Endothelial cell of umbilical vein (primary cell): ENCODE measurements at regions not wholly inside any gene's neighbourhood (a gene's known extent, or its start where the extent isn't known, plus 50 kb on each side); places are given as distances from the start of the nearest gene placed in this dataset.

ENCODE experiments used
- BruUV-seq: library from RNA; stranded (reverse); fragments of 400-500 nt; replicated peaks from 2 replicates; lab custom pipeline; 2021; lab: Mats Ljungman, UMichigan
- CTCF ChIA-PET: fragments of 300-600, 350-600 bp; sonication (Branson Sonifier 250); formaldehyde crosslinking; loops from one replicate; lab custom pipeline; 2021; ENCODE audit warnings: antibody characterized with exemption, inconsistent platforms; lab: Charles Lee
- POLR2A ChIA-PET: fragments of 300-600, 350-600 bp; sonication (Branson Sonifier 250); formaldehyde crosslinking; loops from one replicate; lab custom pipeline; 2021; ENCODE audit warnings: antibody characterized with exemption, inconsistent platforms; lab: Charles Lee
- DNase-seq: peaks from one replicate; pipeline ENCODE4 v3.0.0-alpha.2; 2011; ENCODE audit warnings: low read depth, low spot score
- FAIRE-seq: peaks from 2 replicates; lab custom pipeline; 2011; peaks lifted over from hg19 to GRCh38; lab: Jason Lieb, UNC
- H2AFZ ChIP-seq: 2 replicates; pipeline ENCODE4 v1.6.0; 2012; ENCODE audit warnings: low read depth, low read length, control low read depth, inconsistent platforms
- H3K27ac ChIP-seq: 2 replicates; pipeline ENCODE4 v1.5.1; 2011; ENCODE audit warnings: low read depth, mild to moderate bottlenecking, control low read depth, low read length, moderate library complexity; ENCODE audit not compliant: insufficient read depth
- H3K27me3 ChIP-seq, 2 experiments: 2 replicates each; pipeline versions ENCODE4 v1.6.0 to v1.6.1; 2011; ENCODE audit warnings: low read length in 2 of 2, mixed read lengths in 1 of 2; ENCODE audit not compliant: control insufficient read depth in 2 of 2, insufficient read depth in 2 of 2
- H3K36me3 ChIP-seq, 2 experiments: 2 replicates in 1 of 2; 3 replicates in 1 of 2; pipeline ENCODE4 v1.5.1; 2011; ENCODE audit warnings: low read length in 2 of 2, mild to moderate bottlenecking in 1 of 2, moderate library complexity in 1 of 2; ENCODE audit not compliant: control insufficient read depth in 2 of 2, insufficient read depth in 2 of 2; ENCODE audit errors: extremely low read depth in 1 of 2
- H3K4me1 ChIP-seq: 3 replicates; pipeline ENCODE4 v1.5.1; 2011; ENCODE audit warnings: mild to moderate bottlenecking, low read length; ENCODE audit not compliant: control insufficient read depth, insufficient read depth; ENCODE audit errors: extremely low read depth
- H3K4me2 ChIP-seq: 2 replicates; pipeline ENCODE4 v1.6.1; 2011; ENCODE audit warnings: low read length, control low read depth, mixed read lengths; ENCODE audit not compliant: insufficient read depth
- H3K4me3 ChIP-seq, 3 experiments: fragments of 200-600 bp in 1 of 3; sonication (generic), shearing (Covaris generic) in 1 of 3; replicated peaks in 1 of 3; 2 replicates each; pipeline ENCODE4 v1.5.1; 2011 to 2016; ENCODE audit warnings: control low read depth in 3 of 3, low read length in 3 of 3, mild to moderate bottlenecking in 2 of 3, inconsistent platforms in 1 of 3, low read depth in 1 of 3, moderate library complexity in 1 of 3; ENCODE audit not compliant: insufficient read depth in 1 of 3
- H3K79me2 ChIP-seq: 2 replicates; pipeline ENCODE4 v1.6.0; 2012; ENCODE audit warnings: low read length, inconsistent platforms; ENCODE audit not compliant: control insufficient read depth, insufficient read depth
- H3K9ac ChIP-seq: replicated peaks from 2 replicates; pipeline ENCODE3; 2011; ENCODE audit warnings: low read length, control low read depth; ENCODE audit not compliant: insufficient read depth; ENCODE audit errors: extremely low read depth
- H3K9me1 ChIP-seq: replicated peaks from 3 replicates; pipeline ENCODE4 v1.6.0; 2011; ENCODE audit warnings: mild to moderate bottlenecking, low read length; ENCODE audit not compliant: control insufficient read depth, insufficient read depth; ENCODE audit errors: extremely low read depth
- H3K9me3 ChIP-seq: replicated peaks from 2 replicates; pipeline ENCODE4 v1.5.1; 2012; ENCODE audit warnings: low read length, inconsistent platforms; ENCODE audit not compliant: control insufficient read depth, insufficient read depth
- H4K20me1 ChIP-seq: replicated peaks from 2 replicates; pipeline ENCODE3; 2011; ENCODE audit warnings: mild to moderate bottlenecking, low read length; ENCODE audit not compliant: control insufficient read depth, insufficient read depth; ENCODE audit errors: extremely low read depth
- EZH2 ChIP-seq: IDR thresholded peaks from 2 replicates; pipeline ENCODE4 v1.6.1; 2012; ENCODE audit warnings: borderline replicate concordance, low read depth, mild to moderate bottlenecking, moderate library complexity, low read length, inconsistent platforms; ENCODE audit not compliant: severe bottlenecking
- FOS ChIP-seq: IDR thresholded peaks from 2 replicates; pipeline ENCODE4 v1.6.1; 2011; ENCODE audit warnings: mild to moderate bottlenecking, low read length, moderate library complexity, borderline replicate concordance; ENCODE audit not compliant: insufficient read depth
- GATA2 ChIP-seq: IDR thresholded peaks from 2 replicates; pipeline ENCODE4 v1.7.0; 2011; ENCODE audit warnings: low read depth, mild to moderate bottlenecking, moderate library complexity, mixed read lengths, low read length; ENCODE audit not compliant: insufficient read length, insufficient read depth
- JUN ChIP-seq: IDR thresholded peaks from 2 replicates; pipeline ENCODE4 v1.6.1; 2011; ENCODE audit warnings: borderline replicate concordance, low read depth; ENCODE audit not compliant: insufficient read length, insufficient read depth
- POLR2A ChIP-seq: IDR thresholded peaks from 2 replicates; pipeline ENCODE4 v1.6.1; 2012; ENCODE audit warnings: low read depth, mild to moderate bottlenecking, control low read depth, low read length
- dilution Hi-C: fragments of 300-500 bp; cut with MboI; formaldehyde crosslinking; loops from one replicate; pipeline ENCODE4 v1.15.0; 2019; ENCODE audit warnings: low sequenced_read_pairs; ENCODE audit not compliant: extremely low pct_ligation_motif_present
- intact Hi-C: fragments of 100-400 bp; cut with micrococcal nuclease; formaldehyde crosslinking; loops from one replicate; pipeline ENCODE4 v1.10.0; 2022
- TF ChIP-seq, protein P1 (sequence below): IDR thresholded peaks from 2 replicates; pipeline ENCODE4 v1.6.1; 2011; ENCODE audit not compliant: insufficient read depth, insufficient read length
- TF ChIP-seq, protein P2 (sequence below), 2 donors: IDR thresholded peaks; 1 replicate in 1 of 2; 2 replicates in 1 of 2; pipeline ENCODE4 v1.5.1; 2011; ENCODE audit warnings: low read length in 2 of 2, mild to moderate bottlenecking in 2 of 2, moderate library complexity in 2 of 2, control low read depth in 1 of 2, inconsistent platforms in 1 of 2, low read depth in 1 of 2; ENCODE audit not compliant: insufficient read depth in 1 of 2; ENCODE audit errors: extremely low read depth in 1 of 2

DNA sequence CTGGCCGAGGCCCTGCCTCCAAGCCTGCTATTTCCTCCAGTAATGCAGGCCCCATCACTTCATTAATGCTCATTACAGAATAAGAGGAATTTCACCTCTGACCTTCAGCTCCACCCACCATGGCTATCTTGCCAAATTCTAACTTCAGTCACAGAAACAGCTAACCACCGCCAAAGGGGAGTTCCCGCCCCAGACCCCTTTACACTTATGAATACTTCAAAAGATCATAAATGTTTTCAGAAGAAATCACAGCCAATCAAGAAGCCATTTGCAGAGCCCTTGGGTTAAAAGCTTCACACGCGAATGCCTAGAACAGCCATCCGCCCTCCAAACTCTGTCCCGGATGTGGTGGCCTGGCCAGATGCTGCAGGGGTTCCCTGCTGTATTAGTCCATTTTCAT, 73.8 kb upstream of the TWIST2 start:
- no peaks in the 10 kb centered on the region for H3K9me3 ChIP-seq
- H3K27ac ChIP-seq: no peak overlapping the region
- dilution Hi-C loops (no loop called here), intact Hi-C loops (no loop called here)
- no peak overlapping the region for H3K4me2 ChIP-seq
- ChIA-PET POLR2A (no interaction called here), CTCF (interaction anchor here (0.9 kb wide), 1 partner anchor 11 kb away, joined by 3 read pairs; no protein-coding TSS in a partner anchor)
- H3K36me3 ChIP-seq: no peaks in the 10 kb centered on the region
- no peaks in the 10 kb centered on the region for H4K20me1 ChIP-seq
- H3K4me3 ChIP-seq: no peak overlapping the region
- BruUV-seq: no TSS peak
- TF ChIP-seq POLR2A (no peak), EZH2 (no peak), JUN (no peak), FOS (no peak), GATA2 (no peak)
- TF ChIP-seq, protein P1, sequence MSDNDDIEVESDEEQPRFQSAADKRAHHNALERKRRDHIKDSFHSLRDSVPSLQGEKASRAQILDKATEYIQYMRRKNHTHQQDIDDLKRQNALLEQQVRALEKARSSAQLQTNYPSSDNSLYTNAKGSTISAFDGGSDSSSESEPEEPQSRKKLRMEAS: no peak
- TF ChIP-seq, protein P2, sequence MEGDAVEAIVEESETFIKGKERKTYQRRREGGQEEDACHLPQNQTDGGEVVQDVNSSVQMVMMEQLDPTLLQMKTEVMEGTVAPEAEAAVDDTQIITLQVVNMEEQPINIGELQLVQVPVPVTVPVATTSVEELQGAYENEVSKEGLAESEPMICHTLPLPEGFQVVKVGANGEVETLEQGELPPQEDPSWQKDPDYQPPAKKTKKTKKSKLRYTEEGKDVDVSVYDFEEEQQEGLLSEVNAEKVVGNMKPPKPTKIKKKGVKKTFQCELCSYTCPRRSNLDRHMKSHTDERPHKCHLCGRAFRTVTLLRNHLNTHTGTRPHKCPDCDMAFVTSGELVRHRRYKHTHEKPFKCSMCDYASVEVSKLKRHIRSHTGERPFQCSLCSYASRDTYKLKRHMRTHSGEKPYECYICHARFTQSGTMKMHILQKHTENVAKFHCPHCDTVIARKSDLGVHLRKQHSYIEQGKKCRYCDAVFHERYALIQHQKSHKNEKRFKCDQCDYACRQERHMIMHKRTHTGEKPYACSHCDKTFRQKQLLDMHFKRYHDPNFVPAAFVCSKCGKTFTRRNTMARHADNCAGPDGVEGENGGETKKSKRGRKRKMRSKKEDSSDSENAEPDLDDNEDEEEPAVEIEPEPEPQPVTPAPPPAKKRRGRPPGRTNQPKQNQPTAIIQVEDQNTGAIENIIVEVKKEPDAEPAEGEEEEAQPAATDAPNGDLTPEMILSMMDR (IDR thresholded peaks at IDR 0.05; ENCODE audit: extremely low read depth in 1 of 2, insufficient read depth in 1 of 2, low read depth in 1 of 2, low read length in 2 of 2): no peak
- H3K27me3 ChIP-seq: no peaks in the 10 kb centered on the region
- no peaks in the 10 kb centered on the region for H3K79me2 ChIP-seq
- H3K4me1 ChIP-seq: no peaks in the 10 kb centered on the region
- DNase-seq (no peak), FAIRE-seq (no peak)
- no peaks in the 10 kb centered on the region for H3K9me1 ChIP-seq
- no peak overlapping the region for H2AFZ ChIP-seq
- H3K9ac ChIP-seq: no peak overlapping the region
